GM10266 (cell line): ENCODE measurements at regions not wholly inside any gene's neighbourhood (a gene's known extent, or its start where the extent isn't known, plus 50 kb on each side); places are given as distances from the start of the nearest gene placed in this dataset.

Experiments used
- DNase-seq: peaks from one replicate; pipeline ENCODE4 v3.0.0; 2012; ENCODE audit errors: extremely low spot score
- TF ChIP-seq, protein P1 (sequence below): IDR thresholded peaks from 2 replicates; pipeline ENCODE4 v1.5.1; 2012; ENCODE audit warnings: mild to moderate bottlenecking, low read depth; ENCODE audit not compliant: control insufficient read depth, insufficient read depth; ENCODE audit errors: missing control alignments

GRCh38 chr9:1532171-1532570 lies 482.0 kb downstream of the DMRT2 start:
- TF ChIP-seq, protein P1, sequence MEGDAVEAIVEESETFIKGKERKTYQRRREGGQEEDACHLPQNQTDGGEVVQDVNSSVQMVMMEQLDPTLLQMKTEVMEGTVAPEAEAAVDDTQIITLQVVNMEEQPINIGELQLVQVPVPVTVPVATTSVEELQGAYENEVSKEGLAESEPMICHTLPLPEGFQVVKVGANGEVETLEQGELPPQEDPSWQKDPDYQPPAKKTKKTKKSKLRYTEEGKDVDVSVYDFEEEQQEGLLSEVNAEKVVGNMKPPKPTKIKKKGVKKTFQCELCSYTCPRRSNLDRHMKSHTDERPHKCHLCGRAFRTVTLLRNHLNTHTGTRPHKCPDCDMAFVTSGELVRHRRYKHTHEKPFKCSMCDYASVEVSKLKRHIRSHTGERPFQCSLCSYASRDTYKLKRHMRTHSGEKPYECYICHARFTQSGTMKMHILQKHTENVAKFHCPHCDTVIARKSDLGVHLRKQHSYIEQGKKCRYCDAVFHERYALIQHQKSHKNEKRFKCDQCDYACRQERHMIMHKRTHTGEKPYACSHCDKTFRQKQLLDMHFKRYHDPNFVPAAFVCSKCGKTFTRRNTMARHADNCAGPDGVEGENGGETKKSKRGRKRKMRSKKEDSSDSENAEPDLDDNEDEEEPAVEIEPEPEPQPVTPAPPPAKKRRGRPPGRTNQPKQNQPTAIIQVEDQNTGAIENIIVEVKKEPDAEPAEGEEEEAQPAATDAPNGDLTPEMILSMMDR, result no peak
- DNase-seq, result no peak

DNA sequence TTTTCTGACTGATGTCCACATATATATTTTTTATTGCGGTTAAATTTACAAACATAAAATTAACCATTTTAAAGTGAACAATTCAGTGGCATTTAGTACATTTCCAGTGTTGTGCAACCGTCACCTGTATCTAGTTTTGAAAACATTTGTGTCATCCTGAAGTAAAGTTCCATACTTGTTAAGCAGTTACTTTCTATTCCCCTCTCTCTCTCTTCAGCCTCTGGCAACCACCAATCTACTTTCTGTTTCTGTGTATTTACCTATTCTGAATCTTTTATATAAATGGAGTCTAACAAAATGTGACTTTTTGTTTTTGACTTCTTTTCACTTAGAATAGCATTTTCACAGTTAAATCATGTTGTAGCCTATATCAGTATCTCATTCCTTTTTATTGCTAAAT lies 480.1 kb upstream of the SMARCA2 start:
- TF ChIP-seq, protein P1, result no peak
- DNase-seq, result no peak

DNA sequence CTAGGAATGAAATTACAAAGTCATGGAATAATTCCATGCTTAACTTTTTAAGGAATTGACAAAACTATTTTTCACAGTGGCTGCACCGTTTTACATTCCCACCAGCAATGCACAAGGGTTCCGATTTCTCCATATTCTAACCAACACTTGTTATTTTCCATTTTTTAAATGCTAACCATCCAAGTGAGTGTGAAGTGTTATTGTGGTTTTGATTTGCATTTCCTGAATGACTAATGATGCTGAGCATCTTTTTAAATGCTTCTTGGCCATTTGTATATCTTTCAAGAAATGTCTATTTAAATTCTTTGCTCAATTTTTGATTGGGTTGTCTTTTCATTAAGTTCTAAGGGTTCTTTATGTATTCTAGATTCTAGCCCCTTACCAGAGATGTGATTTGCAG lies 479.5 kb upstream of the SMARCA2 start:
- DNase-seq, result no peak
- TF ChIP-seq, protein P1, result no peak

DNA sequence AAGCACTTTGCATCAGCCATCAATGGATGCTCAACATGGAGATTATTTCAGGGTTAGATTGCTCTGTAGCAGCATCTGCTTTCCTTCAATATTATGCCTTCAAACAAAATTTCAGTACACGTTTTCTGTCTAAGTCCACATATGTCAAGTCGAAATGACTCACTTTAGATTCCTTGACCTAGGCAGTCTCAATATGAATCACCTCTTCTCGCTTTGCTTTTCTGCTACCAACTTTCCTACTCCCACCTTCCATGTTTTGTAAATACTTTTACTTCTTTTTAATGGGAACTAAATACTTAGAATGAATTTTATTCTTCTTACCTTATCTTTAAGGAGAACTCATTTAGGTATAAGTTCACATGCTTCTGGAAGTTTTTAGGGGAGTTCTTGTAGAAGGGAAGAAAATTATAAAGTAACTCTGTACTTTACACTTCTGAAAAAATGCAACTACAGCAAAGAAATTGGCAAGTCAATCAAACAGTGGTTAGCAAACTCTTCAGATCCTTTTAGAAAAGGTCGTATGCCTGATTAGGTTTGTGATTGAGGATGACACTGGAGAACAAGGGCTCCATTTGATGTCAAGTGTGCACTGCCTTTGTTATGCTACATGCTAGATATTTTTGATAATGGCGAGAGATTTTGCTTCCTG lies 478.5 kb upstream of the SMARCA2 start:
- DNase-seq, result peak; percentile 12
- TF ChIP-seq, protein P1, result no peak

GRCh38 chr9:1538301-1538700 lies 476.8 kb upstream of the SMARCA2 start:
- TF ChIP-seq, protein P1, result no peak
- no peak for DNase-seq

DNA sequence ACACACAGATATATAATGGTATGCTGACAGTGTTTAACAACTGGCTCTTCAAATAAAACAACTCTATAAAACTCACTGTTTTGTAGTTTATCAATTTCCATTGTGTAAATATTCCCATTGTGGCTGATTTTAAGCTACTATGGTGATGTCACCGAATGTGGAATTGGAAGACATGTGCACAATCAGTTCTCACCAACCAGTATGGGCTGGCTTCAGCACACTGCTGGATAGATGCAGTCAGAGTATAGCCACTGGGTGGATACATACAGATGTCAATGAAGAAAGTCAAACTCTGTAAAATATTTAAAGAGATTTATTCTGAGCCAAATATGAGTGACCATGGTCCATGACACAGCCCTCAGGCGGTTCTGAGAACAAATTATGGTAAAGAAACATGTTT lies 475.9 kb upstream of the SMARCA2 start:
- no peak for DNase-seq
- TF ChIP-seq, protein P1, result no peak

DNA sequence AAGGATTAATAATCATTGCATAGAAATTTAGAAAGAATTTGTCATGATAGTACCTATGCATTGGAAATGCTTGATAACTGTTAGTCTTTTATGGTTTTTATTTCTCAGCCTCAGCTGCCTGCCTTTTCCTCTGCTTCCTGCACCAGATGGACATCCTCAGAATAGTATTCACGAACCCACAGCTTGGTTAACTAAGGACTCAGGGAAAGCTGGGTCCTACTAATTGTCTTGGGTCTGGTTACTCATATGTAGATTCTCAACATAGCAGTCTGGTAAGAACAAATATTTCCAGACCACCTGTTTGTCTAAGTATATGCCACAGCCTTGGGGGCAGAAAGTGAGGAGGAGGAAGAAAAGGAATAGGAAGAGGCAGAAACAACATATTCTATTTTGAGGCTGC lies 464.5 kb upstream of the SMARCA2 start:
- DNase-seq, result no peak
- TF ChIP-seq, protein P1, result no peak
